Heart left ventricle (tissue), 13 donors: ENCODE measurements at regions not wholly inside any gene's neighbourhood (a gene's known extent, or its start where the extent isn't known, plus 50 kb on each side); places are given as distances from the start of the nearest gene placed in this dataset.

Experiments
- POLR2A ChIP-seq, 2 donors: fragments of 450-650 bp; IDR thresholded peaks; one replicate each; pipeline ENCODE4 v1.6.1; 2017; ENCODE audit warnings: antibody characterized with exemption in 2 of 2, mild to moderate bottlenecking in 2 of 2, moderate library complexity in 2 of 2
- TF ChIP-seq, protein P1 (sequence below), 12 donors: fragments of 200-600 bp; sonication (generic) in 4 of 12; IDR thresholded peaks; one replicate each; pipeline versions ENCODE4 v1.5.0 to v1.8.0; 2018 to 2022; ENCODE audit warnings: antibody characterized with exemption in 12 of 12, mild to moderate bottlenecking in 5 of 12
- donor health status: ischemic (EF 13 %, LVEDD 7.1; RV severe dilation, severe dysfunction).
- donor health status: DM: no; HTN: yes; CAD: no.
- donor health status: DM: no; HTN: no; CAD: no.
- donor health status: ischemic (EF 25% LVEDD 6.9; RV normal size, moderate dysfunction).
- donor health status: ischemic (EF 25% LVEDD 5.7; RV mildly dilated, moderate dysfunction).
- donor health status: ischemic (EF 35%, LVEDD 5.7; RV mildly dilated, moderate dysfunction).
- donor health status: nonischemic (EF 11% LVEDD 7.7; RV severe dilation, severe dysfunction).
- donor health status: DM: yes; HTN: yes; CAD: no.
- donor health status: PGD.
- donor health status: ischemic (EF 29% LVEDD 5.4; RV normal size, mild dysfunction).
- donor health status: nonischemic (EF 23%, LVEDD 6.1; RV moderate dilation, normal function).

DNA sequence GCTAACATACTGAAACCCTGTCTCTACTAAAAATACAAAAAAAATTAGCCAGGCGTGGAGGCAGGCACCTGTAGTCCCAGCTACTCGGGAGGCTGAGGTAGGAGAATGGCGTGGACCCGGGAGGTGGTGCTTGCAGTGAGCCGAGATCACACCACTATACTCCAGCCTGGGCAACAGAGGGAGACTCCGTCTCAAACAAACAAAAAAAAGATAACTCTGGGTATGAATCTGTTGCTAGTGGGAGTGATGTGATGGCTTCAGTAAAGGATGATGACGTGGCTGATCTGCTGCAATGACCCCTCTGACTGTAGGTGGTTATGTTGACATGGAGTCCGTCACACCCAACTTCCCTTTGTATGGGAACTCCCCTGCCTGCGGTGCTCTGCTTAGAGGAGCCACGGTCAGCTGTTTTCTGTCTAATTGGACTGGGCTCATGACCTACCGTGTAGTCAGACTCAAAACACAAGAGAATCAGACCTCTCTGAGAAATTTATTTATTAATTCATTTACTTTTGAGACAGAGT lies 59.1 kb upstream of the MED13L start:
- TF ChIP-seq, protein P1, sequence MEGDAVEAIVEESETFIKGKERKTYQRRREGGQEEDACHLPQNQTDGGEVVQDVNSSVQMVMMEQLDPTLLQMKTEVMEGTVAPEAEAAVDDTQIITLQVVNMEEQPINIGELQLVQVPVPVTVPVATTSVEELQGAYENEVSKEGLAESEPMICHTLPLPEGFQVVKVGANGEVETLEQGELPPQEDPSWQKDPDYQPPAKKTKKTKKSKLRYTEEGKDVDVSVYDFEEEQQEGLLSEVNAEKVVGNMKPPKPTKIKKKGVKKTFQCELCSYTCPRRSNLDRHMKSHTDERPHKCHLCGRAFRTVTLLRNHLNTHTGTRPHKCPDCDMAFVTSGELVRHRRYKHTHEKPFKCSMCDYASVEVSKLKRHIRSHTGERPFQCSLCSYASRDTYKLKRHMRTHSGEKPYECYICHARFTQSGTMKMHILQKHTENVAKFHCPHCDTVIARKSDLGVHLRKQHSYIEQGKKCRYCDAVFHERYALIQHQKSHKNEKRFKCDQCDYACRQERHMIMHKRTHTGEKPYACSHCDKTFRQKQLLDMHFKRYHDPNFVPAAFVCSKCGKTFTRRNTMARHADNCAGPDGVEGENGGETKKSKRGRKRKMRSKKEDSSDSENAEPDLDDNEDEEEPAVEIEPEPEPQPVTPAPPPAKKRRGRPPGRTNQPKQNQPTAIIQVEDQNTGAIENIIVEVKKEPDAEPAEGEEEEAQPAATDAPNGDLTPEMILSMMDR (IDR thresholded peaks at IDR 0.05) = no peak
- TF ChIP-seq POLR2A (IDR thresholded peaks at IDR 0.05) = no peak
